GM18511 (cell line): ENCODE measurements at regions not wholly inside any gene's neighbourhood (a gene's known extent, or its start where the extent isn't known, plus 50 kb on each side); places are given as distances from the start of the nearest gene placed in this dataset.

ENCODE experiments used
- ATAC-seq: cut with Tn5 transposase; IDR thresholded peaks from one replicate; pipeline ENCODE4 v1.9.1; 2021; ENCODE audit warnings: mild to moderate bottlenecking, moderate library complexity; ENCODE audit not compliant: unreplicated experiment

DNA sequence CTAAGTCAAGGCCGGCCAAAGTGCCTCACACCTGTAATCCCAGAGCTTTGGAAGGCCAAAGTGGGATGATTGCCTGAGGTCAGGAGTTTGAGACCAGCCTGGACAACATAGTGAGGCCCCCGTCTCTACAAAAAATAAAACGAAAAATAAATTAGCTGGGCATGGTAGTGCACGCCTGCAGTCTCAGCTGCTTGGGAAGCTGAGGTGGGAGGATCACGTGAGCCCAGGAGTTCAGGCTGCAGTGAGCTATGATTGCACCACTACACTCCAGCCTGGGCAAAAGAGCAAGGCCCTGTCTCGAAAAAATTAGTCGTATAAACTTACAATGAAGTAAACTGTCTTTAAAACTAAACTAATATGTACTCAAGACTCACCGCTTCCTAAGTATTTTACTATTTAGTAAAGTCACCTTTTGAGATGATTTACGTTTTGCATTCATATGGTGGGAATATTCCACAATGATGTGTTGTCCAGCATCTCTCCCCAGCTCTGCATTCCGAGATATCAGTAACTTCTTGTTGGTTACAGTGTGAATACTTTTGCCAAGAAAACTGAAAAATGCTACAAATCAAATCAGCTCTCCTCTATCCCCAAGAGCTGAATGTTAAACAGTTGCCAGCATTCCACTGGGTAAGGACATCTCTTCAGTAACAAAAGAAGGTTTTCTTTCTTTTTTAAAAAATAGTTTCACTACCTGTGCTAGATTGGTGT, 84.9 kb upstream of the C21orf91 start:
- ATAC-seq, result no peak

DNA sequence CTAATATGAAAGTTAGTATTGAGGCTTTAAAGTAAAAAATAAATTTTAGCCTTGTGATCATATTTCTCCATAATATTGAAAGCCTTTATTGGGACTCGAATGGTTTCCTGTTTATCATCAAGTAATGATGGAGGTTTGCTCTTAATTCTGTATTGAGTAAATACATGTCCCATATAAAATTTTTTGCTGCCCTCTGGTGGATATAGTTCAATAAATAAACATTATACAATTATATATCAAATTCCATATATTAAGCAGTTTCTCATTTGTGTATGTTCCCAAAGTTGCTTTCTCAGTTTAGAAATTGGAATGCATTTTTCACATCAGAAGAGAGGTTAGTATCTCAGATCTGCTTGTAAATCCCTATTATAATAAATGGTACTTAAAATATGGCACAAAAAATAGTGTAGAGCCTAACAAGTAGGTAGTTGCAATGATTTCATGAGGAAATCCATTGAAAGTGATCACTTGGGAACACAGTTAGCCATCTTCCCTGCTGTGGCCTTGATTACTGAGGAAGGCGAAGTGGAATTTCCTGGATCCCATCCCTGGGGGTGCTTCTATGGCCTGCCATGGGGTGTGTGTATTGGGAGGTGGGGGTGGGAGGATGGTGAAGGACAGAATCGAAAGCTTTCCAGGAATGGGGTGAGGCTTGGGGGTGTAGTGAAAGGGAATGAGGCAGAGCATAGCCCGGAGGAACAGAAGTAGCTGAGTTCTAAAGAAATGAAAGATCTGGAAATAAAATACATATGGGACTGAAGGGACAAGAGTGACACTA, 84.1 kb upstream of the C21orf91 start:
- no peak for ATAC-seq

DNA sequence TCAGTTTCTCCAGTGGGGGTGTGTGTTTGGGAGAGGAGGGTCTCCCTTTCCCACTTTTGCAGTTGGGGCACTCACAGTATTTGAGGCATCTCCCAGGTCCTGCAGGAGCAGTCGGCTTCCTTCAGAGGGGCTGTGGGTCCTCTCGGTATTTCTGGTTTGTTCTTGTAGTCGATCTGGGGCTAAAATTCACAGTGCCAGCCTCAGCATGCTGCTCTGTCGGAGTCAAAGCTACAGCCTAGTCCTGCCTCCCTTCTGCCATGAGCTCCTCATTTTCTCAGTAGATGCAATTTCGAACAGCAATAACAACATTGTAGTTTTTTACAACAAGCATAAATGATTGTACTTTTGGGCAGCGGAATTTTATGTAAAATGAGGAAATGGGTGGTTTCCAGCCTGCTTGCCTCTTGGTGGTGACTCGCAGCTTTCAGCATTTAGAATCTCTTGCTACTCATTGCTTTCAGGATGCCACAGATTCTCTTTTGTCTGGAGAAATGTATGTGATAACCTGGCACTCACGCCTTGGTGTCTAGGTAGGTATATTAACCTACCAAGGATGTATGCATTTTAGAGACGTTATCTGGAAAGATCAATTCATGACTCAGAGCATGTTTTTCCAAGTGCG, 82.4 kb upstream of the C21orf91 start:
- ATAC-seq, result no peak

DNA sequence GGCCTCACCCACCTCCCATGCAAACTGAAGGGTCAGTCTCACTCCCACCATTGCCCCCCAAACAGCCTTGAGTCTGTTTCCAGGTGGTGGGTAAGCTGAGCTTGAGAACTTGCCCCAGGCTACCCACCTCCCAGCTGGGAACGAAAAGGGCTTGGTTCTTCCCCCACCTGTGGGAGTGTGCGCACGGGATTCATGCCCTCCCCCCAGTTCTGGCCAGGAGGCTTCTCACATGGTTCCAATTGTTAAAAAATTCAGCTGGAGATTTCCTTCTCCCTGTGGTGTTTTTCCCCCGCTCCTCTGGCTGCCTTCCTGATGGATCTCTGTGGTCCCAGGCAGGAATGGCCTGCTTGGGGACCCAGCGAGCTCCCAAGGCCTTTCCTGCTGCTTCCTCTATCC, 81.8 kb upstream of the C21orf91 start:
- no peak for ATAC-seq

DNA sequence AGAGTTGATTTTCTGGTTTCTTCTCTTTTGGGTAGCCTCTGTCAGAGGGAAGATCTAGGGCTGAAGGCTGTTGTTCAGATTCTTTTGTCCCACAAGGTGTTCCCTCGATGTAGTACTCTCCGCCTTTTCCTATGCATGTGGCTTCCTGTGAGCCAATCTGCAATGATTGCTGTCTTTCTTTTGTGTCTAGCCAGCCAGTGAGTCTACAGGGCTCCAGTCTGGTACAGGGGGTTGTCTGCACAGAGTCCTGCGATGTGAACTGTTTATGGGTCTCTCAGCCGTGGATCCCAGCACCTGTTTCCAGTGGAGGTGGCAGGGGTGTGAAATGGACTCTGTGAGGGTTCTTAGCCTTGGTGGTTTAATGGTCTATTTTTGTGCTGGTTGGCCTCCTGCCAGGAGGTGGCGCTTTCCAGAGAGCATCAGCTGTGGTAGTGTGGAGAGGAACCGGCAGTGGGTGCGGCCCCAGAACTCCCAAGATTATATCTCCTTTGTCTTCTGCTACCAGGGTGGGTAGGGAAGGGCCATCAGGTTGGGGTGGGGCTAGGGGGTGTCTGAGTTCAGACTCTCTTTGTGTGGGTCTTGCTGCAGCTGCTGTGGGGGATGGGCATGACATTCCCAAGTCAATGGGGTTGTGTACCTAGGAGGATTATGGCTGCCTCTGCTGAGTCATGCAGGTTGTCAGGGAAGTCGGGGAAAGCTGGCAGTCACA, 81.3 kb upstream of the C21orf91 start:
- no peak for ATAC-seq

DNA sequence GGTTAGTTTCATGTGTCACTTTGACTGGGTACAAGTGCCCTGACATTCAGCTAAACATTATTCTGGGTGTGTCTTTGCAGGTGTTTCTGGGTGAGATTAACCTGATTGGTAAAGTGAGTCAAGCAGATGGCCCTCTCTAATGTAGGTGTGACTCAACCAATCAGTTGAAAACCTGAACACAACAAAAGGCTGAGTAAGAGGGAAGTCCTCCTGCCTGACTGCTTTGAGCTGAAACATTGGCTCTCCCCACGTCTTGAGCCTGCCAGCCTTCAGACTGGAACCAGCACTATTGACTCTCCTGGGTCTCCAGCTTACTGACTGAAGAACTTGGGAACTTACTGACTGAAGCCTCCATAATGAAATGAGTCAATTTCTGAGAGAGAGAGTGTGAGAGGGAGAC, 70.0 kb upstream of the C21orf91 start:
- no peak for ATAC-seq

DNA sequence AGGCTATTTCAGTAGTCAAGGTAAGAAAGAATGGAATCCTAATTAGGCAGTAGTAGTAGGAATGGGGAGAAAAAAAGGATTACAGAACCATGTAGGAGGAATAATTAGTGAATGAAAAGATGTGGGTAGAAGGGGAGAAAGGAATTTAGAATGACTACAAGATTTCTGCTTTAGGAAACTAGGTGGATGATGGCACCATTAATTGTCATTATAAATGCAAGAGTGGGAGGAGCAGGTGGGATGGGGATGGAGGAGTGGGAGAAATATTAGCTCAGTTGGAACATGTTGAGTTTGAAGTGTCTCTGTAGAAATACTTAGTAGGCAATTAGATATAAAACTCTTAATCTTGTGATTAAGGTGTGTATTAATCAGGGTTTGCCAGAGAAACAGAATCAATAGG, 50.0 kb upstream of the C21orf91 start:
- ATAC-seq, result no peak
